DMS53 treated with DMSO at 0.1 percent for 48 hours (cell line): ENCODE measurements at regions not wholly inside any gene's neighbourhood (a gene's known extent, or its start where the extent isn't known, plus 50 kb on each side); places are given as distances from the start of the nearest gene placed in this dataset.

Source experiments
- DNase-seq: peaks from one replicate; lab custom pipeline; 2025; ENCODE audit not compliant: unreplicated experiment; lab: John Stamatoyannopoulos, UW

- no peak for DNase-seq
These were observed 54.4 kb upstream of the C1orf174 start for GRCh38 chr1:3954170-3955169.

- DNase-seq: peak; percentile 58
These were observed 55.2 kb upstream of the C1orf174 start for GRCh38 chr1:3955196-3955772.

- peak; percentile 90 for DNase-seq
These were observed 56.6 kb upstream of the C1orf174 start for GRCh38 chr1:3956527-3957170.

DNA sequence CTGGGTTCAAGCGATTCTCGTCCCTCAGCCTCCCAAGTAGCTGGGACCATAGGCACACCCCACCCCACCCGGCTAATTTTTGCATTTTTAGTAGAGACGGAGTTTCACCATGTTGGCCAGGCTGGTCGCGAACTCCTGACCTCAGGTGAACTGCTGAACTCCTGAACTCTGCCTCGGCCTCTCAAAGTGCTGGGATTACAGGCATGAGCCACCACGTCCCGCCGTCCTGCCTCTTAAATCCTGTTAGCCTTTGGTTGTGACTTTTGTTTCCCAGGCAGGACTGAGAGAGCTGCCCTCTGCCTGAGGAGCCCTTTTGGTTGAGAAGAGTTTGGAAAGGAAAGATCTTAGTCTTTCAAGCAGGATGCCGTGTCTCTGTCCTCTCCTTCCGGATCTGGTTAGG is 59.3 kb upstream of the C1orf174 start:
- no peak for DNase-seq

DNA sequence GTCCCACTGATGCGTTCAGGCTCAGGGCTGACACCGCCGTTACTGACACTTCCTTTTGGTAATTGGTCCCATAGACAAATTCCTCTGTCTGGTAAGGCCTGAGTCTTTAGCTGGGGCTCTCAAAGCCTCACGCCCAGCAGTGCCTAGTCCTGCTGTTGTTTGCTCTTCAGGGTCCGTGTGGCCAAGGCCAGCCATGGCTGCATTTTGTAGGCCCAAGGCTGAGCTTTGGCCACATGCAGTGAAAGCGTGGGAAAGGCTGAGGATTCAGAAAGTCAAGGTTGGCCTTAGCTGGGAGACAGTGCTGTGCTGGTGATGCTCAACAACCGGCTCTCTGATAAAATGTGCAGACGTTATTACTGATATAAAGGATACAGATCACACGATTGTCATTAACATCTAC is 63.5 kb upstream of the C1orf174 start:
- DNase-seq: no peak

DNA sequence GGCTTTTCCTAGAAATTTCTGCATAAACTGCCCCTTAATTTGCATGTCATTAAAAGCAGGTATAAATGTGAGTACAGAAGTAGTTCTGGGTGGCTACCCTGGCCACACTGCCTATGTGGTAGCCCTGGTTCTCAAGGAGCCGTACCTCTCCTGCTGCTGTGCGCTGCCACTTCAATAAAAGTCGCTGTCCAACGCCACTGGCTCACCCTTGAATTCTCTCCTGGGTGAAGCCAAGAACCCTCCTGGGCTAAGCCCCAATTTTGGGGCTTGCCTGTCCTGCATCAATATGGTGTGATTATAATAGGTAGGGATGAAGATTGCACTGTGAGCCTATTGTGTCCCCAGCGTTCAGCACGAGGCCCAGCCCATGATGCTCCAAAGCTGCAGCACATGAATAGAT is 65.6 kb upstream of the C1orf174 start:
- DNase-seq: no peak

DNA sequence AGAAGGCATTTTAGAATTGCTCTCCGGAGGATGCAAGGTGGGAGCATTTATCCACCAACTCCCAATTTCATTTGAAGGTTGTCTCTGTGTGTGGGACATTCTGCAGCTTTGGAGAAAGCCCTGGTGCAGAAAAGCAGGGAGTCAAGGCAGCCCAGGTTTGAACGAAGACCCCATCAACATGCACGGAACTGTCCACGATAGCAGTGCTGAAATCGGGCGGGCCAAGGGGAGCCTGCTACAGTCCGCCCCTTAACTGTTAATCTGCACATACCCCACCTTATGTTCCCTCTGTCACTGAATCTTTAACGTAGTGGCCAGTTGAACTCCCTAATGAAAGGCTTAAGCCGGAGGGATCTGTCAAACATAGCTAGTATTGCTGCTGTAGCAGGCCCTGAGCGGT is 68.8 kb upstream of the C1orf174 start:
- DNase-seq: no peak

- peak; percentile 90 for DNase-seq
These were observed 71.9 kb upstream of the C1orf174 start for GRCh38 chr1:3971981-3972380.

DNA sequence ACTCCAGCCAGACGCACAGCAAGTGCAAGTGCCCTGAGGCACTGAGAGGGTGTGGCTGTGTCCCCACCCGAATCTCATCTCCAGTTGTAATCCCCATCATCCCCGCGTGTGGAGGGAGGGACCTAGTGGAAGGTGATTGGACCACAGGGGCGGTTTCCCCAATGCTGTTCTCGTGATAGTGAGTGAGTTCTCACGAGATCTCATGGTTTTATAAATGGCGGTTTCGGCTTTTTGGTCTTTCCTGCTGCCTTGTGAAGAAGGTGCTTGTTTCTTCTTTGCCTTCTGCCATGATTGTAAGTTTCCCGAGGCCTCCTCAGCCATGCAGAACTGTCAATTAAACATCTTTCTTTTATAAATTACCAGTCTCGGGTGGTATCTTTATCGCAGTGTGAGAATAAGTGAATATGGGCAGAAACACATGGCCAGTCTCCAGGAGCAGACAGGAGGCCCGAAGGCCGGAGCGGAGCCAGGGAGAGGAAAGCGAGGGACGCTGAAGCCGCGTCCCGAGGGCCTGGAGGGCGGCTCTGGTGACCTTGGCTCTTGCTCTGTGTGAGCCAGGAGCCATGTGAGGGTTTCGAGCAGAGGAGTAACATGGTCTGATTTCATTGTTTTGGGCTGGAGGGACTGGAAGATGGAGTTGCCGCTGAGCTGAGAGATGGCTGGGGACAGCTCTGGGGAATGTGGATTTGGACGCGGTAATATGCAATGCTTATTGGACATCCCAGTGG is 76.0 kb upstream of the C1orf174 start:
- no peak for DNase-seq

DNA sequence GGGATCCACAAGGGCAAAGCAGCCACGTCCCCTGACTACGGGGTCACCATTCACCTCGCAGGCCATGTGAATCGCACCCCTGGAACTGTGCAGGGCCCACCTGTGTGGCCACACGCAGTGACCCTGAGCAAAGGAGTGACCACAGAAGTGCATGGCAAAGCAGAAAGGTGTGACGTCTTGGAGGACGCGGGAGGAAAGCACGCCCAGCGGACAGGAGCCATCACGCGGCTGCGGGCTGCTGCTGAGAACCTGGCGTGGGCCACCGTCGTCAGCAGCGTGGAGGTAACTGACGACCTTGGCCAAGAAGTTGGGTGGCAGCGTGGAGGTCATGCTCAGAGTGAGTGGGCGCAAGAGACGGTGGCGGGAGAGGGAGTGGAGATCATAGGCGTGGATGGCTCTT is 76.7 kb upstream of the C1orf174 start:
- DNase-seq: no peak

DNA sequence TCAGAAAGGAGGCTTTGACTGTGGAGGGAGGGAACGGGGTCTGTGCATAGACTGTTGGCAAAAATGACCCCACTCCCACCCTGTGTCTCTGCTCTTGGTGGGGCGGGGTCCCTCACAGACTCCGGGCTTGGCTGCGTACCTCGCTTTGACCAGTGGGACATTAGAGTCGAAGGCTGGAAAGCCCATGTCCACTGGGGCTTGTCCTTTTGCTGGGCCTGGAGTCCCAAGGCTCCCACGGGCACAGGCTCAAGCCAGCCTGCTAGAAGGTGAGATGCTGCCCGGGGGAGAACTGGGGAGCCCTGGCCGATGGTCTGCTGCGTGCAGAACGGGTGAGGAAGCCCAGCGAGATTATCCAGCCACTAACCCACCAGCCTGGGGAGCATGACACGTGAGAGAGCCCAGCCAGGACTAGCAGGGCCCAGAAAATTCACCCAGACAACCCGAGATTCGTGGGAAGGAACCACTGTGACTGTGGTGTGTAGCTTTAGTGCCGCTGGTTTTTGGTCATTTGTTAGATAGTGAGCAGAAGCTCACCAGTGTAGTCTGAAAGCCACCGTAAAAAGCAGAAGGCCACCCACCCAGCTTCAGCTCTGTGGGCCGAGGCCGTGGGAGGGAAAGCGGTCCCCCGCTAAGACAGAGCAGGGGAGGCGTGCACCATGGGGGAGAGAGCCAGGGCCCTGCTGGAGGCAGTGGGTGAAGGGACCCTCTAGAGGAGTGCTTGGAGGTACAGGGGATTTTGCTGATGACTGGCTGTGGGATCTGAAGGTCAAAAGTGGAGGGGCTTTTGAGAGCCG is 78.3 kb upstream of the C1orf174 start:
- DNase-seq: no peak

DNA sequence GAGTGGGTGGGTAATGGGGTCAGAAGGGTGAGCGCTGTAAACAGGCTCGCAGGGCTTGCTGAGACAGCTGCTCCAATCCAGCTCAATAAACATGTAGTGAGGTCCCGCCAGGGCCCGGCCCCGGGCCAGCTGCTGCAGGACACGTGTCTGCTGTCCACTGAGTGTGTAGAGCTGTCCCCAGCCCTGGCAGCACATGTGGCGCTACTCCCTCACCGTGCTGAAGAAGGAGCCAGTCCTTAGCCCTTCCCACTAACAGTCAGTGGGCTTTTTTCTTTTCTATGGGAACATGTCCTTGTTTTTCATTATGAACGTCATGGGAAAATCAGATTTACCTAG is 78.9 kb upstream of the C1orf174 start:
- no peak for DNase-seq

GRCh38 chr1:3981261-3981660 is 81.2 kb upstream of the C1orf174 start:
- DNase-seq: no peak

DNA sequence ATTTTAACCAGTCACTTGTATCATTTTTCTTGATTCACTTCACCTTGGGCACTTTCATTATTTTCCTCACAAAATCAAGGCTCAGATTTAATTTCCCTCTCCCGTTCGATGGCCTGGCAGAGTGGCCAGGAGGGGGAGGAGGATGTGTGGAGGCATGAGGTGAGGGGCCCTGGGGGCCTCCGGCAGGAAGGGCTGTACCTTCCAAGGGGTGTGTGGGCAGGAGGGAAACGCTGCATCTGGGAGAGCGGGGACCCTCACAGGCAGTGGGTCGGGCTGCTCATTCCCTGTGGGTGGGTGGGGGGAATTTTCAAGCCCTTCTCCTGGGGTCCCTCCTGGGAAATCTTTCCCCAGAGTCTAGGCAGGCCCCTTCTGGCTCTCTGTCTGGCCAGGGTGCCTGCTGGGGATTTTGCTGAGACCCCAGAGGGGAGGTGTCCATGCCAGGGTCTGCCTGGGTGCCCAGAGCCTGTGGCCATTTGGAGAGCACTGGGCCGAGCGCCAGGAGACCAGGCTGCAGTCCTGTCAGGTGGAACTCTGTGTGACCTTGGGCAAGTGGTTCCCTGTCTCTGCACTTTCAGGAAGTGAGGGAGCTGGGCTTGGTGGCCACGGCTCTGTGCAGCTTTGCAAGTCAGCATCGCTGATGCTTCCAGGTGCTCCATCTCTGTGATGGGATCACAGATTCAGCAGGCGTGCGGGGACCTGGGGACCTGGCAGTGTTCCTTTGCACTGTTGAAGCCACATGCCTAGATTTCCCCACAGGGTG is 81.9 kb upstream of the C1orf174 start:
- DNase-seq: no peak

- DNase-seq: no peak
These were observed 83.1 kb upstream of the C1orf174 start for GRCh38 chr1:3983181-3983580.

- DNase-seq: no peak
These were observed 84.5 kb upstream of the C1orf174 start for GRCh38 chr1:3984586-3984985.

DNA sequence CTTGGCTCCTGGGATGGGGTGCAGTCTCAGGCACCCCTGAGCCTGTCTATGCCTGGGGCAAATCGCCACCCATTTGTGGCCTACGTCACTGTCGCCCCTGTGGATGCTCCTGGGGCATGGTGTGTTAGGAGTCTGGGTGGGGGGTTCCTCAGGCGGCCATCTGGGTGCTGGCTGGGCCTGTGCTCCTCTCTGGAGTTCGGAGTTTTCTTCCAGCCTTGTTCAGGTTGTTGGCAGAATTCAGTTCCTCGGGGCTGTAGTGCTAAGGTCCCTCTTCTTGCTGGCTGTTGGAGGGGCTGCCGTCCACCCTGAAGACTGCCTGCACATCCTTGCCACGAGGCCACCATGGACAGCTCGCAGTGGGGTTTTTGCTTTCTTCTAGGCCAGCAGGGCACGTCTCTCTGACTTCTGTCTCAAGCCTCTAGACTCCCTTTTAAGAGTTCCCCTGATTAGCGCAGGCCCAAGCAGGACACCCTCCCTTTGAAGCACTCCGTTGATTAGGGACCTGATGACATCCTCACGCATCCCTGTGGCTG is 86.7 kb upstream of the C1orf174 start:
- DNase-seq: no peak

DNA sequence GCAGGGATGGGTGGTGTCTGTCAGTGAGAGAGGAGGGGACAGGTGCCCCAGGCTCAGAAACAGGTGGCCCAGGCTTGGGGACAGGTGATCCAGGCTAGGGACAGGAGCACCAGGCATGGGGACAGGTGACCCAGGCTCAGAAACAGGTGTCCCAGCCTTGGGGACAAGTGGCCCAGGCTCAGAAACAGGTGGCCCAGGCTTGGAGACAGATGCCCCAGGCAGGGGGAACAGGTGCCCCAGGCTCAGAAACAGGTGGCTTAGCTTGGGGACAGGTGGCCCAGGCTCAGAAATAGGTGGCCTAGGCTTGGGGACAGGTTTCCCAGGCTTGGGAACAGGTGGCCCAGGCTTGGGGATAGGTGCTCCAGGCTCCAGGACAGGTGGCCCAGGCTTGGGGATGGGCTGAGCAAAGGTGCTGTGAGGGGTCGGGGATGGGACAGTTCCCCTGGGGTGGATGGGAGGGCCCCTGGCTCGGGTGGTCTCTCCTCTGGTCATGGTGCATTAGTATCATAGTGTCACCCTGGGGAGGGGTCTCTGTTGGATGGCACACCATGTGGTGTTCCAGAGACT is 87.7 kb upstream of the C1orf174 start:
- DNase-seq: peak; percentile 25

GRCh38 chr1:3988431-3988830 is 88.4 kb upstream of the C1orf174 start:
- DNase-seq: no peak
